ENCODE measurements at regions not wholly inside any gene's neighbourhood (a gene's known extent, or its start where the extent isn't known, plus 50 kb on each side); places are given as distances from the start of the nearest gene placed in this dataset.

DNA sequence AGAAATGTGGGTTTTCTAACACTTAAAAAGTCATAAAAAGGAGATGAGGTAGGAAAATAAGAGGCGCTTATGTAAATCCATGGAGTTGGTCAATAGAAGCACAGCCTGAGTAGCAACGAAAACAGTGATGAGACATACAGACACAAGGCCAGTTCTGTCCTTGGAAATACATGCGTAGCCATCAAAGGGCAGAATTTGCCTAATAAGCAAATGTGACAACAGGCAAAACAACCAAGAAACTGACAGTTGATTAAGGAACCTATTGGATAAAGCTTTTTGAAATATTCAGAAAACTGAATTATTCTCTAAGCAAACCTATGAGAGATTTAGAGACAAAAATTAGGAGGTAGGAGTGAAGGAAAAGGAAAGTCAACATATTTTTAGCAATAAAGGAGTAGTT is 586.3 kb downstream of the PLCL1 start:
- DNase-seq: no peak

DNA sequence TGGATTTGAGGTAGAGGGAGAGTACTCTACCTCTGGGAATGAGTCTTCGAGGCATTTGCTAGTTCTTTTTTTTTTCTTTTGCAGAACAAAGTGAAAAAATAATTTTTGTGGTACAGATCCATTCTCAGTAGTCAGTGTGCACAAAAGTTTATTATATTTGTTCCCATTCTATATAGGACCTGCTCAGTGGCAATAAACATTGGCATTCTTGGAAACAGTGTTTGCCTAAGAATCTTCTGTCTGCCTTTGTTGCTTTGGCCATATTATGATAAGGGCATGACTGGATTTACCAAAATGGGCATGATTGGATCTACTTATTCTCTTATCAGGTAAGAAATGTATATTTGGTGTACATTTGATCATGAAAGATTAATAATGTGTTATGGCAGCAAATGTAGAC is 583.3 kb downstream of the PLCL1 start:
- DNase-seq: no peak

DNA sequence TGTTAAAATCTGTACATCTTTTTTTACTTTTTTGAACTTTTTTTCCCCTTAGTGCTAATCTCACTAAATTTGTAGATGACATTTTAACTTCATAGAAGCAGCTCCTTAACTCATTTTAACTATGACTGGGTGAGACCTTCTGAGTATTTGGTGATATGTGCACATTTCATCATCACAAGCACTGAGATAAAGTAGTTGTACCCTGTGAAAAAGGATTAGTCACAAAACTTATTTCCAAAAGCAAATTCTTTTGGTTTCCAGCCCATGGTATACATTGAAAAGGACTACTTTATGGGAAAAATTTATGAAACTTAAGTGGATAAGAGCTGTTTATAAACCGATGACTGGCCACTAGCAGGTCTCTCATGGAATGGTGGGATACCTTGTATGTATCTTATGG is 581.5 kb downstream of the PLCL1 start:
- DNase-seq: no peak

DNA sequence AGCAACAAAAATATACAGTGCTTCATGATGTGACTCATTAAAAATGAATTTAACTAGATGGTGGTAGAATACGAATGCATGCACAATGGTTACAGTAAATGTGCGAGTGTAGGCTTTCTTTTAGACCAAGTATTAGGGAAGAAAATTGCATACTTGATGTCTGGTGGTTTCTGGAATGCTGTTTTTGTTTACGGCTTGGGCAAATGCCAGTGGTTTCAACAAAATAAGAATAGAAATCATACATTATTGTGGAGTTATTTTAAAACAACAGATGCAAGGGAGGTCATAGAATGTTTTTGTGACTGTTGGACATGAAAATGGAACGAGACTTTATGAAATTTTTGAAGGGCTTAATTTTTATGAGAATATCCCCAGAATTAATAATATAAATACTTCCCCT is 580.9 kb downstream of the PLCL1 start:
- no peak for DNase-seq

DNA sequence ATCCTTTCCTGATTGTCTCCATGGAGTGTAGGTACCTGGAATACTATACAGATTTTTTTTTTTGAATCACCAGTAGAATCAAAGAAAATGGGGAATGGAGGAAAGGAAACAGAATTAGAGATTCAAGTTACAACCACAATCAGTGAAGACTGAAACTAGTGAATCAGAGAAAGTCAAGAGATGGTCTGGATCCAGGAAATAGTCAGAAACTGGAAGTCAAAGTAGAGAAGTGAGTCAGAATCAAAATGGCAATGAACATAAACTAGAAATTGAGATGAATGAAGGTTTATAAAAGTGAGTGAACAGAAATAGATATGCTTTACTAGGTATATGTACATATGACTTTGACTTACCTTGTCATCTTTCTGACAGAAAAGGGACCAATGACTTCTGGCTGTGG is 579.0 kb downstream of the PLCL1 start:
- DNase-seq: no peak

DNA sequence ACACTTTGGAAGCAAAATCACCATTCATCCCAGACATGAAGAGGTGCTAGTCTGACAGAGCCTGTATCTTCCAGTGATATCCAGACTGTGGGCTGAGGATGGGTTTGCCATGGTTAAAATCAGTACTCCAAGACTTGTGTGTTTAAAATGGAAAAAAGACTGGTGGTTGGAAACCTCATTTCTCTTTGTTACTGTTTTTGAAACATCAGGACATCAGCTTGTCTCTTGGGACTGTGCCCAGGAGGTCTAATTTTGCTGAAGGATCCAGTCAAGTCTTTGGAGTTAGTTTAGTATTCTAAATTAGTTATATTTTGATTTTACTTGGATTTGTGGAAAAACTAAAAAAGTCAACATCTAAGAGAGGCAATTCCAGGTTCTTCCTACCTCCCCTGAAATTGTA is 578.4 kb downstream of the PLCL1 start:
- no peak for DNase-seq

DNA sequence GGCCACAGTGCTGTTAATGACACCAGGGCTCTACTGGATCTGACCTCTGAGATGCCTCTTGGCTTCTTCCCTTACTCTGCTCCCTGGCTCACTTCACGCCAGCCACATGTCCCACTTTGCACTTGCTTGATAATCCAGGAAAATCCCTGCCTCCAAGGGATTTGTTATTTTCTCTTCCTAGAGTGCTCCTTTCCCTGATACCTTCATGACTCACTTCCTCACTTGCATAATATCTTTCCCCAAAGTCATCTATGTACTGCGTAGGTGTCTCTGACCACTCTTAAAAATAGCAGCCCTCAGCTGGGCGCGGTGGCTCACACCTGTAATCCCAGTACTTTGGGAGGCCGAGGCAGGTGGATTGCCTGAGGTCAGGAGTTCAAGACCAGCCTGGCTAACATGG is 572.3 kb downstream of the PLCL1 start:
- no peak for DNase-seq

DNA sequence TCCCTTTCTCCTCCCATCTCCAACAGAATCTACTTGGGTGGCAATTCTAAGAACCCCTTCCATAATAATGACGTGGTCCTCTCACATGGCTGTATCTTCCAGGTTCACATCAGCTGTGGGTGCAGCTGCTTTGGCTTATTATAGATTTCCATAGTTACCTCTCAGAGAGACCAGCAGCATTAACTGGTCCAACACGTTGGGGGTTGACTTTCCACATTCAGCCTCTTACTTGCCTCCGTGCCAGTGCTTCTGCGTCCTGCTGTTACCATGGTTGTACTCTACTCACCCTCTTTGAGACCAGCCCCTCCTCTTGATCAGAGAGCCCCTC is 570.7 kb downstream of the PLCL1 start:
- no peak for DNase-seq

DNA sequence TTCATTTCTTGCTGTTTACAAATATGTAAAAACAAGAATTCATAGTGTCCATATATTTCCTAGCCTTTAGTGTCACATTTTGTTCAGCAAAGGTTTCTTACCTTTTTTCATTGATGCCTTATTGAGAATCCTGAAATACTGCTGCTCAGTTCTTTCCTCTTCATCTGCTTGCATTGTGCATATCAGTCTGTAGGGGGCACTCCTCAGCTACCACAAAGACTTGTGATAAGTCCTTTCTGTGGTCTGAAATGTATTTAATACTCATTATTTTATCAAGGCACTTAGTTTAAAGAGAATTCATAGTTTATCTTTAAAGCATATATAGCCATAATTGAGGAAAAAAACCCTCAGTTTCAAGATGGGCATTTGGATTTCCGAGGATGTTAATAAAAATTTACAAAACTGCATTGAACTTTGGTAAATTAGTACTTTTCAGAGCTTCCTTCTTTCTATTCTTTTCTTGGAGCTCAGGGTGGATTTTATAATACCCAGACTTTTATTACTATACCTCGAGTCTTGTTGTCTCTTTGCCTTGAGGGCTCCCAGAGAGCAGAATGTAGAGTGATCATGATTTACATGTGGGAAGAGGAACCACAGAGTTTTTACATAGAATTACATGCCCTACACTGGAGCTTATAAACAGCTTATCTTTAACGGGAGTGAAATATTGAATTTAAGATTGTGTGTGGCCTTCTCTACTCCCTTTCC is 570.1 kb downstream of the PLCL1 start:
- no peak for DNase-seq

DNA sequence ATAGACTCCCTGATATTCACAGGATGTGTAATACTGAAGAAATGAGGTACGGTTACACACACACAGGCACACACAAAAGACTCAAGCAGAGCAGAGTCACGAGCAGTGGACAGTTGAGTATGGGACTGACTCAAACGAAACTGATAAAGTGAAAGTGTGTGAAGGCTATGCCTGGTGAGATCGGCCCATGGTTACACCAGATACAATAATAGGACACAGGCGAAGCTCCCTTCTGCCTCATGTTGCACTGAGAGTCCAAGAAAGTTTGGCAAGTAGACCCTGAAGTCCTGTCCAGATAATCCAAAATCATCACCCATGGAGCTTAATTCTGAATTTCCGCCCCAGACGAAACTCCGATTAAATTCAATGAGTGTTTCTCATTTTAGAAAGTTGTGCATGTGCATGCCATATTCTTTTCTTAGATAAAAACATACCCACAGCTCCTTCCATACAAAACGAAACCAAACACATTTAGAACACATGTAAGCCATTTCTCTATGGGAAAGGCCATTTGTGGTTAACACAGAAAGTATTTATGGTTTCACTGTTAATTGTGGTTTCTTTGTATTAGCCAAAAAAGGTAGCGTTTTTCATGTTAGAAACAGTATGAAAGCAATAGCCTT is 567.6 kb downstream of the PLCL1 start:
- DNase-seq: no peak

DNA sequence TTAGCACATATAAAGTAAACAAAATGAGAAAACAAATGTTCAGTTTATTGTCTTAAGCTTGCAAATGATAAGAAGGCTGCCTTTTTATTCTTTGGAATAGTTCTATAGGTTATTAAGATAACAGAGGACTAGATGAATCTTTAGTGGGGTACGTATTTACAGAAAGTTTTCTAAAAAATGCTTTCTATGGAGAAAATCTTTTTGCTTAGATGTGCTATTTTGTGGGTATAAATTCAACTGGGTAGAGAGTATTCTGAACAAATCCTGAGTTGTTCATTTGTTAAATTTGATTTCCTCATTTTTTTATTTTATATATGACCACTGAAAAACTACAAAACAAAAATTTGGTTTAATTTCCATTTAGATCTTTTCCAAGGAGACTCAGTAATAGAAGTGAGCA is 566.9 kb downstream of the PLCL1 start:
- DNase-seq: no peak

DNA sequence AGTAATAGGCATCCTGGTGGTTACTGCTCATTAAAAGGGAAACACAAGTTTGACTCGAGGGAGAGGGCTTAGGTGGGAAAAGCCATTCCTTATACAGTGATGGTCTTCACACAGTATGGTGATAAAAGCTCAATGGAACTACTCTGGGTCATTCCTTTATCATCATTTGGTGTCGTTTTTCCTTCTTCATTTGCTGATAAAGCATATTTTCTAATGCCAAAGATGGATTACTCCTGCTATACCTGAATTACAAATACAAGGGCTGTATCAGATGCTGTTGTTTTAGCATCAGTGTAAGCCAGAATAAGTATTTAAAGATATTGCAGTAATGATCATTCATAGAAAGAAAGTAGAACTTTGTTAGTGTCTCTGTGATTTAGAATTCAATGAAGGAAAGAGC is 563.7 kb downstream of the PLCL1 start:
- DNase-seq: no peak

DNA sequence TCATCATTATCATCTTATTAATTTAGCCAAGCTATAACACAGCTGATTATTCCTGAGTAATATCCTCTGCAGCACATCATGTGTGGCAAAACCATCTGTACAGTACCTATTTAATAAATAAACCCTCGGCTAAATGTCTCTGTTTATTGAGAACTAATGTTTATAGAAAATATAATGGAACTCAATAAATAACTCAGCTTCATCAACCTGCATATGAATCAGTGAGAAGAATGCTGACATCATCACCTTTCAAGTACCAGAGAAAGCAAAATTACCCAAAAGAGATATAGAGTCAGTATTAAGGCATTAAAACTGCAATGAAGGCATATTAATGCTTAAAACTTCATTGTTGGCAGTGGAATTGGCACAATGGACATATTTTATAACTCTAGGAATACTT is 558.3 kb downstream of the PLCL1 start:
- DNase-seq: no peak

DNA sequence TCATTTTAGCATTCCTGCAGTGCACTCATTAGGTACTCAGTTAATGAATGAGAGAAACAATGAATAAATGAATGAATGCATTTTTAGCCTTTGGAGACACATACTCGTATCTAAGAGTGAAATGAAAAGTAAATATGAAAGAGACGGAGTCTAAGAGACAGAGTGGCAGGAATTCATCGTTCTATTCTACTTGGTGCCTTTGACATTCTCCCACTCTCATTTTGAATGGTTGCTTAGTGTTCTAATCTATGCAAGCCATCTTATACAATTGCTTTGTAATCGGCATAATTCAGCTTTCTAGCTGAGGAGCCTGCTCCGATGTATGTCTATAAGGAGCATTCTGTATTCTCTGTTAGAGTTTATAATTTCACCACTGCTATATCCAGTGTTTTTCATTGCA is 554.9 kb downstream of the PLCL1 start:
- no peak for DNase-seq

DNA sequence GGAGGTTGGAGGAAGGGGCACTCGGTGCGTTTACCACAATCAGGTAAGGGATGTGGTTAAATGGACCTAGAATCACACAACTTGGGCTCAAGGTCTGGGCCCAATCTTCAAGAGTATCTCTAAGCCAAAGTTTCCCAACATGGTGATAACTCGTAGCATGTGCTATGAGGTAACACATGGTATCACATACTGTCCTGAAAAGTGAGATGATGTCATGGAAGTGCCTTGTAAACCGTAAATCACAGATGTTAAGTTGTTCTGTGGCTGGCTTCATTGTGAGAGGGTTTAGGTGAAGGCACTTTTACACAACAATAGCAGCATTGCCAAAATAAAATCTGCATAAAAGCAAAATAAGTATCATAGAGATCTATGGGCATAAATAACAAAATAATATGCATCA is 551.8 kb downstream of the PLCL1 start:
- DNase-seq: no peak

DNA sequence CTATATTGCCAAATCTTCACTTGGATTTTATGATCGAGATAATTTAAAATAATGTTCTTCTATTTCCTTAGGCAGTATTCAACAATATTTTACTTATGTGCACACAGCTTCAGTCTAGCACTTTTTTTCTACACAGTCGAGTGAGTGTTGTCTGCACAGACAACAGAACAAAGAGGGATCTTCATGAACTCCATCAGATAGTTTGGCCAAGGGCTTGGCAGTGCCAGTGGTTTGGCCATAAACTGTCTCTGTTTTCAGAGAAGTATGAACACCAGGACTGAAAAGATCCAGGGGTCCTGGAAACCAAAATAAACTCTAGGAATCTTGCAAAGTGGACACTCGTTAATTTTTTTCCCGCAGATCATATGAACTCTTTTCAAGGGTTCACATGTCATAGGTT is 547.3 kb downstream of the PLCL1 start:
- DNase-seq: no peak

DNA sequence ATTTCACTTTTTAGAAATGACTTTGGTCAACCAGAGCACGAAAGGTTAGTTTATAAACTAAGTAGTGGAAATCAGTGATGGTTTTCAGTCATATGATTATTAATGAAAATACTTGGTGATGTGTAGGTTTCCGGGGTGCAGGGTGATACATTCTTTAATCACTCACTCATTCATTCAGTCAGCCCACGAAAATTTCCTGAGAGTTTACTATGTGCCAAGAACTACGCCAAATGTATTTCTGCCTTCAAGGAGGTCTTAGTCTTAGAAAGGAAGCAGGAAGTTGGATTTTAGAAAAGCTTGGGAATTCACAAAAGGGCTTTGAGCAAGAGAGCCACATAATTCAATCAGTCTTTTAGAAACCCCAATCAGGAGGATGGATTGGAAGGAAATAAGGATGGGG is 543.6 kb downstream of the PLCL1 start:
- DNase-seq: no peak

DNA sequence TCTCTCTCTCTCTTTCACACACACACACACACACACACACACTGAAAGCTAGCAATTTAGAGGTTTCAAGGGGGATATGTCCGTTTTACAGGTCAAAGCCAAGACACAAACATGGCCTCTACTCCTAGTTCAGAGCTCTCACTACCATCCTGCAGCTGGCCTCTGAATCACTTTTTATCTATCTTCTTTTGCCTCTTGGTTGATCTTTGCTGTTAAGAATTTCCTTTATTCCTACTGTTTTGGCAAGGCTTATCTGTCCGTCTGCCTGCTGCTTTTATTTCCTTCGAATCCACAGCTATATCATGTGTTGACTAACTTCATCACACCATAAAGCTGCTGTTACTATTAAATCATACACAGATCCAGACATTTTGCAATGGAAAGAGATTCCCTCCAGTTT is 543.0 kb downstream of the PLCL1 start:
- DNase-seq: no peak

DNA sequence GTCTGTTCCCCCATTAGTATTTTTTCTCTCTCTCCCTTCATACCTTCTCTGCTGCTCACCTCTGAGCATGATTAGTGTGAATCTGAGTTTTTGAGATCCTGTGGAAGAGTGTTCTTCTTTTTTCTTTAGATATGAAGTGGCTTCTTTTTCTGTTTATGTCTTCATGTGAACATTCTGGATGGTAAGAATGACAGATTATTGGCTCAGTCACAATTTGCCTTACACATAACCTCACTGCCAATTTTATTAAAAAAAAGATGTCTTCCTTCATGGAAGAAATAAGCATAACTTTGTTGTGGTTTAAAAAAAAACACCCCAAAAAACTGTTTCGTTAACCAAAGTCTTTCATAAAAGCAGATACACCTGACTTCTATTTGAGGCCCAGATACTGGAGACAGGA is 539.1 kb downstream of the PLCL1 start:
- DNase-seq: no peak

DNA sequence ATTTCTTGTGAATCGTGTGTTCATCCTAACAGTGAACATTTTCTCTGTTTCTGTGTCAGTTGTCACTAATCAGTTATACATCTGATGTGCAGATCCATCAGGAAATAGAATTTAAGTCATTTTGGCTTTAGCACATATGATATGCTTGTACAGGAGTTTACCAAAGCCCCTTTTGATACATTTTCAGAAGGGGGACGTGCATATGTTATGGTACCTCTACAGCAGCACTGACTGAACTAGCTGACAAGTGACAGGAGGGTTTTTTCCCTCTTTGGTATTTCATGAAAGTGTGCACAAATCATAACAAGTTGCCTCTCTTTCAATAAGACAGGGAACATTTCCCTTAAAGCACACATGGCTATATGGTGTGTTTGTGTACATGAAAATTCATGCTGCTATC is 536.5 kb downstream of the PLCL1 start:
- no peak for DNase-seq

DNA sequence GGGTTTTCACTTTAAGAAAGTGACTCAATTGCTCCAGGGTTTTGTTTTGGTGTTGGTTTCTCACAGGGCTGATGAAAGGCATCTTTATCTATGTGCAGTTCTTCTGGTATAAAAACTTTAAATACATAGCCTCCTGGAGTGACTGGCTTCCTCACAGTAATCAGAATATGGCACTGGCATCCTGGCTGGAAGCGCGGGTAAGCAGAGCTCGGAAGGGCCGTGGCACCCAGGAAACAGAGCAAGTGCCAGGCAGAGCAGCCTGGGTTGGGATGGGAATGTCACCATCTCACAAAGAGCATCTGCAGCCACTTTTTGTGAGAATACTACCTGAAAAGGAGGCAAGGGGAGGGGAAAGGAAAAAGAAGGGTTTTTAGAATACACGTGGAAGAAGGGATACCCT is 534.7 kb downstream of the PLCL1 start:
- no peak for DNase-seq

DNA sequence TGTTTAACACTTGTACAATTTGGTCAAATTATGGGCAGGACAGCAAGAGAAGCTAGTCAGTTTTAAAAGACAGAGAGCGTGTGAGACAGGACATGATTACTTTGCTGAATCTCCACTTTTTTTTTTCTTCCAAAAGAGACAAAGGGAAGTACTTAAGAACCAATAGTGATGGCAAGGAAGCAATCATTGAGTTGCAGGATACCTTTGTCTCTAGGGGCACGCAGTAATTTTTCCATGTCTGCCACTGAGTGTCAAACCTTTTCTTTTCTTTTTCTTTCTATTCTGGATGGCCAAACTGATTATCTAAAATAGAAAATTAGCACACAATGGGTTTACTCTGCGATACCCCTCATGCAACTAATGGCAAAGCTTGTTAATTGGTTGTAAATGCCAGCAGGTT is 533.0 kb downstream of the PLCL1 start:
- DNase-seq: no peak

DNA sequence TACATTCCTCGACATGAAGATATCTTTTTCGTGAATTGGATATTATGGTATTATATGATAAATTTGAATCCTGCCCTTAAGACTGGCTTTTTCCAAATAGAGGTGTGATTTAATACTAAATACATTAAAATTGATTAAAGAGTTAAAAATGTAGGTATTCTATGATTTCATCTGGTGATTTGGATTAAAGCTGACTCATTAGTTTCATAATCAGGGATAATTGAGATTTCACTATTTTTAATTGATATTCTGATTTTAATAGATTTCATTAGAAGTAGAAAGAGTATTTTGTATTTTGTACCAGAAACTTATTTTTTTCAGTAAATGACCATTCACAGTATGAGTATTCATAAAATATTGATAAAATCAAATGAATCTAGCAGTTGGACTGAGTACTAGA is 524.1 kb downstream of the PLCL1 start:
- no peak for DNase-seq

DNA sequence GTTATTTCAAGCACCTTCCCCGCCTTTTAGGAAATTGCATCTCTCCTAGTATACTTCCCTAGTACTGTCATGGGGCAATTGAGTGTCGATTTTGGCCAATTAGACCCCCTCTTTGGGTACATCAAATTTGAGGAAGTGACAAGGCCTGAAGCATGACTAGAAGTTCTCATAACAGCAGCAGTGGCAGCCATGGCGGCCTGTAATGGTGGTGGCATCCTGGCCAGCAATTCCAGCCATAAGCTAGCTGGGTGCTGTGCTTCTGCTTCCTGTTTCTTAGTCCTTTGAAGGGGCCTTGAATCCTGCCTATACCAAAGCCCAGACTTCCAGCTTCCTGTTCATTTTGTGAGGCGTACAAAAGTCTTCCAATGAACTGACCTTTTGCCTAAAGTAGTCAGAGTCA is 523.1 kb downstream of the PLCL1 start:
- DNase-seq: no peak

DNA sequence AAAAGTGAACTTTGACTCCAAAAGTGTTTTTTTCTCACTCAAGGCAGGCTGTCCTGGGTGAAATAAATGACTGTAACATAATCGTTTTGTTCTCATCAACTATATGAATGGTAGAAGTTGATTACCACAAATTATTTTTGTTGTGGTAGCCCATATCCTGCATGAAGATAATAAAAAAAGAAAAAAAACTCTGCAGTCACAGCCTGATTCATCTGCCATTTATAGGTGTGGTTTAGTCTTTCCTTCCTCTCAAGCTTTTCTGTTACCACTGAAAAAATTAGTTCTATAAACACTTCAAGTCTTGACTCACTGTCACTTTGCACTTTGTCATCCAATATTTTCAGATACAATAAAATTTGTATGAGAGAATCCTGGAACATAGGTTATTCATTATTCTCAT is 522.0 kb downstream of the PLCL1 start:
- no peak for DNase-seq

DNA sequence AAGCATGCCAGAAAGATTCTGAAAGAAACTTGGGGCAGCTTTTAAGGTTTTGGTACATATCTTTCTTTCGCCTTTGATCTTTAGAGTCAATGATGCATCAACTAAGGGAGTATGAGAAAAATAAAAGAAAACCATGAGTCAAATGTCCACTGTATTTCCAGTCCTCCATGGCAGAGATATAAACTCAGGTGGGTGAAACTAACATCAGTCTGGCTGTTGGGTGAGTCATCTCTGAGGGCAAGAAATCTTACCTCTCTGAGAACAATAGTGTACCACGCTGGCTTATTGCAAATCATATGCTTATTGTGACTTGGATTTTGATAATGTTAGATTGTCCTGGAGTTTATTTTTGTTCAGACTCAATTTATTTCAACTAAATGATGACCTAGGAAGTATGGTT is 521.0 kb downstream of the PLCL1 start:
- no peak for DNase-seq

Data from GF-D8 (cell line).